GM18526 (cell line): ENCODE measurements at regions not wholly inside any gene's neighbourhood (a gene's known extent, or its start where the extent isn't known, plus 50 kb on each side); places are given as distances from the start of the nearest gene placed in this dataset.

ENCODE experiments used
- POLR2A ChIP-seq: IDR thresholded peaks from 3 replicates; pipeline ENCODE4 v1.6.1; 2011; ENCODE audit not compliant: insufficient read length; ENCODE audit errors: extremely low read depth

DNA sequence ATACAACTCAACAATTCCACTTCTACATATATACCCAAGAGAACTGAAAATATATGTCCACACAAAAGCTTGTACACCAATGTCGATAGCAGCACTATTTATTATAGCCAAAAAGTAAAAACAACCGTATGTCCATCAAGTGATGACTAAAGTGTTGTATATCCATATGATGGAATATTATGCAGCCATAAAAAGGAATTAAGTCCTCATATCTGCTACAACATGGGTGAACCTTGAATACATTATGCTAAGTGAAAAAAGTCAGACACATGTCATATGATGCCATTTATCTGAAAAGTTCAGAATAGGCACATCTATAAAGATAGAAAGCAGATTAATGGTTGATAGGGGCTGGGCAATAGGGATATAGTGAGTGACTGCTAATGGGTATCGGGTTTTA lies 204.5 kb downstream of the KCNRG start:
- no peak for TF ChIP-seq POLR2A

- no peak for TF ChIP-seq POLR2A
Observed at GRCh38 chr13:50220938-50221337, 205.7 kb downstream of the KCNRG start.

DNA sequence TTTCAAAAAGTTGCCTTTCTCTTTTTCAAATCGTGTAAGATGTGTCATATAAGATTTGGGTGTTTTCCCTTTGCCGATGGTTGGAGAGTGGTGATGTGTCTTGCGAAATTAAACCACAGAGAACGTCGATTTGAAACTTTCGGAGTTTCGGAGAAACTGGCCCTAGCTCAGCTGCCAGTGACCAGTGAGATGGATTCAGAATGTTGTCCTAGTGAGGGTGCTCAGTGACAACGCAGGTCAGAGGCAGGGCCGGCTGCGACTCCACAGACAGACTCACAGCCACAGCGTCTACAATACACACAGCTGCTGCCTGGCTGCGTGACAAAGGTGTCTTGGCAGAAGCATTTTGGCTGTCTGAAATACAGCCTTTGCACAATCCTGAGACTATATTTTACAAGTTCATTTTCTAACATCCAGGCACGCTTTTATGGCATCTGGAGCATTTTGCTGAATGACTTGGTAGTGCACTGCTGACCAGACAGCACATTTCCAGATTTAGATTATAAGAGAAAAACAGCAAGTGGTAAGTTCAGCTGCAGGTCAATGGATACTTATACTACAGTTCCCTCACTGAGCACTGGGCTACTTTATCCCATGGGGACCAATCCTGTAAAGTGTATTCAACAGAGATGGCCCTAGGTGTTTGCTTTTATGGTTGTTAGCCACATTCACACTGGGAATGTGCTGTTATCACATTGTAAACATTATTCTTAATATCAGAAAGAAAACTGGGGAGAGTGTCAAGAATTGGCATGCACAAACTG lies 207.5 kb downstream of the KCNRG start:
- TF ChIP-seq POLR2A: no peak

GRCh38 chr13:50224534-50224933 lies 209.3 kb downstream of the KCNRG start:
- TF ChIP-seq POLR2A: no peak

DNA sequence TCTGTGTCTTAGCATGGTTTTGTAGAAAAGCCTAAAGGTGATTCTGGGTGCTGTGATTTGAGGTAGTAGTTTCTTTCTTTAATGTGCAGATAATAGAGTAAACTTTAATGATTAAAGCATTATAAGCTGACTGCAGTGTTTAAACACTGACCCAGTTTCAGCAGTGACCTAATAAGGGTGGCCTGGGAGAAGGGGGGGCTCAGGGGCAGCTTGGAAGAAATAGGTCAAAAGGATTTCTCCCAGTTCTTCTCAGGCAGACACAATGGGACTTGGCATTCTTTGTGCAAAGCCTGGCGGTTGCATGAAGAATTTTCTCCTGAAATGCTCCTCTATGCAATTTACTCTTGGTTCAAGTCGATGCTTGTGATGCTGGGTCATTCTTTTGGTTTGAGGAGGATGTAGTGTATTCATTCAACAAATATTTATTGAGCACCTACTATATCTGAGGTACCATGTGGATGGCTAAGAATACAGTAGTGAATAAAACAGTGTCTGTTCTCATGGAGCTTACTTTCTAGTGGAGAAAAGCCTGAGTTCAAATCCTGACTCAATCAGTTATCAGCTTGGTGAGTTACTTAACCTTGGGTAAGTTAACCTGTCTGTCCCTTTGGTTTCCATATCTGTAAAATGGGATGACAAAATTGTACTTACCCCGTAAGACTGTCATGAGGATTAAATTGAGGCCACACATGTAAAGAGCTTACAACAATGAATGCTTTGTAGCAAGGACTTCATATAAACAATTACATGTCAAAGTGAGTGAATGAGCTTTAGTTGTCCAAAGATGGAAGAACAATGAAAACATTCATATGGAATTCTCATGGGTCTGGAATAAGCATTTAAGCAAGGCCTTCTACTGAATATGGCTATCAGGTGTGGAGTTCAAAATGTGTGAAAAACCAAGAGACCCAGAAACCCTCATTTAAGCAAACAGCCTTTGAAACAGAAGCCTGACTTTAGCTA lies 210.2 kb downstream of the KCNRG start:
- no peak for TF ChIP-seq POLR2A

DNA sequence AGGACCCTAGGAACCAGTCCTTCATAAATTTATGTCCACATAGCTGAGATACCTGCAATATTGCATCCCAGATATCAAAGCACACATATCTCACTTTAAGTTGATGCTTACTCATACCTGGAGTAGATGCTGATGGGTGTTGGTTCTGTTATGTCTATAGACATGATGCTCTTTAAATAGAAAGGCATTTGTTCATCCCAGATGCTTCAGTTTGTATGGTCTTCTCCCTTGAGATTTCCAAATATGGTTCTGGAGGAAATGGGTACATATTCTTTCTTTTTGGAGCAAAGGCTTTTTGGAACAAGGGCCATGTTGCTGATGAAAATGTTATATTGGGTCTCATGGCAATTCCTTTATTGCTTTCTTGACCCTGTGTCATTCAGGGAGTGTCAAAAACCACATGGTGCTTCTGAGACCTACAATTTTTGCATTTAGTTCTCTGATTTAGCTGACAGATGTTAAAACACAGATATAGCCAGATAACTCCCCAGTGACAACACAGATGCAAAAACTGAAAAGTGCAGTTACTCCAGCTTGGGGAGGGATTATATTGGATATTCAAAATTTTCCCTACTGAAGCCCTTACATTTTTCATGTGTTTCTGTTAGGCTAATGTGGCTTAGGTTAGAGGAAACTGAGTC lies 211.4 kb downstream of the KCNRG start:
- TF ChIP-seq POLR2A: no peak

- no peak for TF ChIP-seq POLR2A
Observed at GRCh38 chr13:50227361-50227760, 212.1 kb downstream of the KCNRG start.

- TF ChIP-seq POLR2A: no peak
Observed at GRCh38 chr13:50228527-50228926, 213.3 kb downstream of the KCNRG start.

GRCh38 chr13:50229960-50230661 lies 214.9 kb downstream of the KCNRG start:
- no peak for TF ChIP-seq POLR2A

- no peak for TF ChIP-seq POLR2A
Observed at GRCh38 chr13:50230662-50230978, 215.4 kb downstream of the KCNRG start.

DNA sequence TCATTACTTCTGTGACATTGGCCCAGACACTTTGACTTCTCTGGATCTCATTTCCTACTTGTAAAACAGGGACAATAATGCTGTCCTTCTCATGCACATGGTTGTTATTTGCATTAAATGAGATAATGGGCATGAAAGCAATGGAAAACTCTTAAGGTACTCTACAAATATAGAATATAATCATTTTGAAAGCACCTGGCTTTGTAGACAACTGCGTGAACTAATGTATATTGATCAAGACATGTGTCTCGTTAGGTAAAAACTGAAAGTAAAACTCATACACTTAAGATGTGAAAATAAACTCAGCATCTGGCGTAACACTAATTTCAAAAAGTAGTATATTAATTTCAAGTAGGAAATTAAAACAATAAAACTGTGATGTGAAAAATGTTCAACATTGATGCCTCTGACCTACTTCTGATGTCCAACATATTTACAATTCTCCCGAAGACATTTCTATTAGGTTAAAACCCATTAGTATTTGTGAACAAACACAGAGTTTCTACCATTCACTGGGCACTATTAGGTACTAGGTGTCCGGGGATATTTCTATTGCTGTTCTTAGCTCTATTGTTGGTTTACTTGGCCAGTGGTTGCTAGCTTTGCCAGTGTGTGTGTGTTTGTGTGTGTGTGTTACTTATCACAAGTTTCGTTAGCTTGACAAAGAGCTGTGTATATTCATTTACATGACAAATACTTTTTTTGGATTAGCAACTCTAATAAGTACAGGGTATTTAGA lies 220.5 kb downstream of the KCNRG start:
- TF ChIP-seq POLR2A: no peak

DNA sequence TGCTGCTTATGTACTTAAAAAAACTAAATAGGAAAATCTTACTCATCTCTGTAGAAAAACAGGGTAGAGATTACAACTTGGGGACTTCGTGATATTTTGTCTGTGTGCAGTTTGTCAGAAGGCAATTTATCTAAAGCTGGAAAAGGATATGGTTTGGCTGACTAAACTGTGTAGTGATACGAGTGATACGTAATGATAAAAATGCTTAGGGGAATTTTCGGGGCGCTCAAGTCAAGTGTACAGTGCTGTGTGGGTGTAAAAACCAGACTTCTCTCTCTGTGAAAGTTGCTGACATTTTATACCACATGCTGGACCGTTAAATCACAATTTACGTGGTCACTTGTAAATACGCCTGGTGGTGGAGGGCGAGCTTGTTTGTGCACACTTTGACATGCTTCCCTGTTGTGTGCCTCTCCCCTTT lies 221.7 kb downstream of the KCNRG start:
- TF ChIP-seq POLR2A: no peak

DNA sequence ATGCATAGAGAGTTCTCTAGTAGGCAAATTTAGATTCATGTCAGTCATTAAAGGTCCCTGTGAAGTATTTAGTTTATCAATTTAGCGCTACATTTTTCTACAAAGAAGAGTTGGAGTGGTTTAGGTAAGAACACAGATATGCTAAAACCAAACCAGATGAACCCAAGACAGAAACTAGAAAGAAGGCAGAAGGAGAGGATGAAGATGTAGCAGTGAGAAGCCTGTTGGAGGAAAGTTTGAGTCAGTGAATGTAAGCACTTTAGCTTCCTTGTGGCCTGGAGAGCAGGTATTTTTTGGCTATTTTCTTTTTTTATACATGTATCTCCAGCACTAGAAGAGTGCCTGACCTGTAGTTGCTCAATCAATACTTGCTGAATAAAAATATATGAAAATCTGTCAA lies 223.7 kb downstream of the KCNRG start:
- no peak for TF ChIP-seq POLR2A

- no peak for TF ChIP-seq POLR2A
Observed at GRCh38 chr13:50241479-50241878, 226.2 kb downstream of the KCNRG start.
